ENCODE measurements at regions not wholly inside any gene's neighbourhood (a gene's known extent, or its start where the extent isn't known, plus 50 kb on each side); places are given as distances from the start of the nearest gene placed in this dataset.
A peak's percentile ranks its signal among the peaks of the same experiment; 100 is the strongest.

DNA sequence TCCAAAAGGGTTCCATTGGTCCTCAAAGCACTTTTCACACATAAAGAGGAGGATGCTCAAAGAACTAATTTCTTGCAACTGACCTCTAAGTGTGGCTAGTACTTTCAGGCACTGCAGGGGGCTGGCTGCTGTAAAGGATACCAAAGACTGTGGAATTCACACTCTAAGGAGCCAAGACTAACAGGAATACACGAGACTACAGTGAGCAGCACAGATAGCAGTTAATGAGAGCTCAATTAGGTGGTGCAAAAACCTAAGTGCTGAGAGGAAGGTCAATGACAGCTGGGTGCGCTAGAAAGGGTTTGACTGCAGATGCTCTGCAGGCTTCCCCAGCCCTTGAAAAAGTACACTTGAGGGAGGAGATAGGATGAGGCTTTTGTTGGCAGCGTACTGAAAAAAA, 124.3 kb upstream of the NTM start:
- H3K4me3 ChIP-seq, result no peak overlapping the region
- H3K27ac ChIP-seq, result no peak overlapping the region
- no peak for TF ChIP-seq POLR2A (IDR thresholded peaks at IDR 0.05)
- TF ChIP-seq, protein P1, sequence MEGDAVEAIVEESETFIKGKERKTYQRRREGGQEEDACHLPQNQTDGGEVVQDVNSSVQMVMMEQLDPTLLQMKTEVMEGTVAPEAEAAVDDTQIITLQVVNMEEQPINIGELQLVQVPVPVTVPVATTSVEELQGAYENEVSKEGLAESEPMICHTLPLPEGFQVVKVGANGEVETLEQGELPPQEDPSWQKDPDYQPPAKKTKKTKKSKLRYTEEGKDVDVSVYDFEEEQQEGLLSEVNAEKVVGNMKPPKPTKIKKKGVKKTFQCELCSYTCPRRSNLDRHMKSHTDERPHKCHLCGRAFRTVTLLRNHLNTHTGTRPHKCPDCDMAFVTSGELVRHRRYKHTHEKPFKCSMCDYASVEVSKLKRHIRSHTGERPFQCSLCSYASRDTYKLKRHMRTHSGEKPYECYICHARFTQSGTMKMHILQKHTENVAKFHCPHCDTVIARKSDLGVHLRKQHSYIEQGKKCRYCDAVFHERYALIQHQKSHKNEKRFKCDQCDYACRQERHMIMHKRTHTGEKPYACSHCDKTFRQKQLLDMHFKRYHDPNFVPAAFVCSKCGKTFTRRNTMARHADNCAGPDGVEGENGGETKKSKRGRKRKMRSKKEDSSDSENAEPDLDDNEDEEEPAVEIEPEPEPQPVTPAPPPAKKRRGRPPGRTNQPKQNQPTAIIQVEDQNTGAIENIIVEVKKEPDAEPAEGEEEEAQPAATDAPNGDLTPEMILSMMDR (IDR thresholded peaks at IDR 0.05), result no peak
- no peak for TF ChIP-seq EP300 (IDR thresholded peaks at IDR 0.05)
- H3K27me3 ChIP-seq, result peaks cover 0 to 8% of the 10 kb centered on the region in 2 donors
- H3K36me3 ChIP-seq, result no peaks in the 10 kb centered on the region
- no peaks in the 10 kb centered on the region for H3K9me3 ChIP-seq
- no peak for DNase-seq (ENCODE audit: low spot score in 2 of 2)
- 16 to 24% methylated on average over 3 of the region's 3 CpGs for WGBS, 2 donors
- H3K4me1 ChIP-seq, result no peaks in the 10 kb centered on the region

GRCh38 chr11:131246663-131247062, 123.8 kb upstream of the NTM start:
- TF ChIP-seq POLR2A (IDR thresholded peaks at IDR 0.05), result no peak
- no peak for TF ChIP-seq EP300 (IDR thresholded peaks at IDR 0.05)
- TF ChIP-seq, protein P1 (IDR thresholded peaks at IDR 0.05), result peak in 2 of 5 experiments; percentile 10 to 28
- peak in 1 of 2 donors; percentile 12 for DNase-seq (ENCODE audit: low spot score in 2 of 2)
- Histone ChIP-seq H3K36me3 (no peaks in the 10 kb centered on the region), H3K27me3 (peaks cover 0 to 8% of the 10 kb centered on the region in 2 donors), H3K9me3 (no peaks in the 10 kb centered on the region), H3K27ac (no peak overlapping the region), H3K4me1 (no peaks in the 10 kb centered on the region), H3K4me3 (no peak overlapping the region)
- WGBS, 2 donors, result 21 to 23% methylated on average over 15 of the region's 15 CpGs

DNA sequence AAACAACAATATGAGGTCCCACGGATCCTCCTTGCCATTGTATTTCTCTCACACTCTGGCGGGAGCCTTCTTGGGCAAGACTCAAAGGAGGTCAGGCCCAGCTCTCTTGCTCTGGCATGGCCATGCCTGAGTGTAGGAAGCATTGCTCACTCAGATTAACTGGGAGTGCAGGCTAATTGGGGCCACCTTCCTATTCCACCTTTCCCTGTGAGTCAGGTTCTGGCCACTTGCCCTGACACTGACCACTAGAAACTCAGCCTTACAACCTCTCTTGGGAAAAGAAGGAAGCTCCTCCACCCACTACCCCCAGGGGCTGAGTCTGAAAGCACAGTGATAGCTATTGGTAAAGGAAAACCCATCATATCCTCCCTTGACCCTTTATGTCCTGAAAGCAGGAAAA, 121.8 kb upstream of the NTM start:
- H3K27ac ChIP-seq, result no peak overlapping the region
- TF ChIP-seq EP300 (IDR thresholded peaks at IDR 0.05) (no peak), POLR2A (IDR thresholded peaks at IDR 0.05) (no peak)
- TF ChIP-seq, protein P1 (IDR thresholded peaks at IDR 0.05), result no peak
- H3K4me3 ChIP-seq, result no peak overlapping the region
- 100% methylated on average over 2 of the region's 2 CpGs for WGBS, 2 donors
- H3K36me3 ChIP-seq, result no peaks in the 10 kb centered on the region
- H3K27me3 ChIP-seq, result peaks cover 0 to 8% of the 10 kb centered on the region in 2 donors
- DNase-seq (ENCODE audit: low spot score in 2 of 2), result no peak
- H3K4me1 ChIP-seq, result no peaks in the 10 kb centered on the region
- H3K9me3 ChIP-seq, result no peaks in the 10 kb centered on the region

DNA sequence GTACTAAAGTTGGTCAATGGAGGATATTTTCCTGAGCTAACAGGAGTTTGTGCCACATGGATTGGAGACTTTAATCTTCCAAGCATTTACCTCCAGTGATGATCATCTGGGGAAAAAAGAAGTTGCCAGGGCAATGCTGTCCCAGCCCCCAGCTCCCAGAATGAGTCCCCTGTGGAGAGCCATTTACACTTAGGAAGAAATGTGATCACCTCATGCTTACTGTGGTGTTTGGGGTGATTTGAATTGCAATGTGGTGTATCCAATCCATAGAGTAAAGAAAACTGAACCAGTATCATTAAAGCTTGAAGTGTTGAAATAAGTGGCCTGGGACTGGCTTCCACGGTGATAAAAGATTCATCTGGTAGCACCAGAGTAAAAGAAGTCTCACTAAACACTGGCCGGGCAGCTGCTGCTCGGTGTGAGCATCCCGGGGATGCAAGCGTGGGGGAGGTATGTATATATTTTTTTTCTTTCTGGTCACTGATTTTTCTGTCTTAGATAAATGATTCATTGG, 117.2 kb upstream of the NTM start:
- H3K27me3 ChIP-seq, result no peaks in the 10 kb centered on the region
- no peak overlapping the region for H3K27ac ChIP-seq
- 17 to 24% methylated on average over 5 of the region's 5 CpGs for WGBS, 2 donors
- no peak for DNase-seq (ENCODE audit: low spot score in 2 of 2)
- no peaks in the 10 kb centered on the region for H3K4me1 ChIP-seq
- no peaks in the 10 kb centered on the region for H3K36me3 ChIP-seq
- H3K9me3 ChIP-seq, result no peaks in the 10 kb centered on the region
- TF ChIP-seq EP300 (IDR thresholded peaks at IDR 0.05), result no peak
- TF ChIP-seq, protein P1 (IDR thresholded peaks at IDR 0.05), result no peak
- no peak for TF ChIP-seq POLR2A (IDR thresholded peaks at IDR 0.05)
- no peak overlapping the region for H3K4me3 ChIP-seq

- TF ChIP-seq EP300 (IDR thresholded peaks at IDR 0.05) (no peak), POLR2A (IDR thresholded peaks at IDR 0.05) (no peak)
- TF ChIP-seq, protein P1 (IDR thresholded peaks at IDR 0.05), result no peak
- 15 to 19% methylated on average over 9 of the region's 9 CpGs for WGBS, 2 donors
- Histone ChIP-seq H3K9me3 (no peaks in the 10 kb centered on the region), H3K36me3 (no peaks in the 10 kb centered on the region), H3K27ac (no peak overlapping the region), H3K27me3 (no peaks in the 10 kb centered on the region), H3K4me1 (no peaks in the 10 kb centered on the region), H3K4me3 (no peak overlapping the region)
- DNase-seq (ENCODE audit: low spot score in 2 of 2), result no peak
These were observed 116.7 kb upstream of the NTM start for GRCh38 chr11:131253656-131254151.
